OCI-M2 (cell line): ENCODE measurements at regions not wholly inside any gene's neighbourhood (a gene's known extent, or its start where the extent isn't known, plus 50 kb on each side); places are given as distances from the start of the nearest gene placed in this dataset.

Experiments used
- DNase-seq: peaks from one replicate; lab custom pipeline; 2025; ENCODE audit not compliant: unreplicated experiment; lab: John Stamatoyannopoulos, UW

DNA sequence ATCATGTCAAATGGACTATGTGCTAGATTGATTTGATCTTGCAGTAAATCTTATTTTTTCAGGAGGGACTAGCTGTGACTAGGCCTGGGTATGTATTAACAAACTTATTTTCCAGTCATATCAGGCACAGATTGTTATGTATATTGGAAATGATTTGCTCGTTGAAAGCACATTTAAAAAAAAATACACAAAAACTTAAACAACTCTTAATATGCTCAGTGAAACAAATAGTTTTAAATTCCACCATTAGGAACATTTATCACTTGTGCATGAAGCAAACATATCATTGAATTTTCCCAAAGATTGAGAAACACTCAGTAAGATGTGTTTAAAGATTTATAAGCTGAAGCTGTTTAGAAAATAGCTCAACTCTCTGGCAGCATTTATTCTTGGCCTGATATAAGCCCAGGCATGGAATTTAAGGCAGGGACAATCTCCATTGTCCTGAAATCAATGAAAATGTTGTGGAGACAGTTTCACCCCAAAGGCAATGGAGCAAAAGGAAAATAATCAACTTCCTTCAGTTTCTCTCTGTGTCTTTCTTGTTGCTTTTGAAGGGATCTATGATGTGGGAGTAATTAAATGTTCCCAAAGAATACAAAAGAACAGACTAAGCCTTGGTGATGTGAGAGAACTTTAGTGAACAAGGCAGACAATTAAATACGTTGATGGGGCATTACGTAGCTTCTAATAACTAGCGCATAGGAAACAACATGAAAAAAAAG lies 250.3 kb downstream of the GPR37 start:
- DNase-seq = no peak

DNA sequence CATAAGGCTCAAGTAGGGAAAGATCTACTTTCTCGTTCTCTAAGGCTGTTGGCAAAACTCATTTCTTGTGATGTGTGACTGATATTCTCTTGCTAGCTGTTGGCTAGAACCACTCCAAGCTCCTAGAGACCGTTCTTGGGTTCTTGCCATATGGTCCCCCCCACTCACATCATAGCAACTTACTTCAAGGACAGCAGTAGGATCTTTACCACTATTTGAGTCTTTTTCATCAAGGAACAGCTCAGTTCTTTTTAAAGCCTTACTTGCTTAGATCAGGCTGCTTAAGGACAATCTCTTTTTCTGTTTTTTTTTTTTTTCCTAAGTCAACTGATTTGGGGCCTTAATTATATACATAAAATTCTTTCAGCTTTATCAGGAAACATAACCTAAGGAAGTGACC lies 251.1 kb downstream of the GPR37 start:
- no peak for DNase-seq

DNA sequence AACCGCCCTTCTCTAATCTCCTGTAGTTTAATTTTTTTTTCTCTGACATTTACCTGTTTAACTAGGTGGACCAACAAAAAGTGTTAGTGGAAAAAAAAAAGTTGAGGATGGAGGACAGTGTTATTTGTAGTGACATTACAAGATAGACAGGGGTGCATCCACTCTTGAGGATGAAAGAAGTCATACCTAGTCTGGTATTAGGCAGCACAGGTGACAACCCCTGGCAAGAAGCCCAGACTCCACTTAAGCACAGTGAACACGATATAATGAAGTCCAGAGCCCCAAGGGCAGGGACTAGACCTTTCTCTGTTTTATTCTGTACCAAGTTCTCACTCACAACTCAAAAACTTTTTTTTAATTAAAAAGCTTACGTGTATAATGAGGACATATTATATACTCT lies 268.4 kb downstream of the GPR37 start:
- DNase-seq = no peak

DNA sequence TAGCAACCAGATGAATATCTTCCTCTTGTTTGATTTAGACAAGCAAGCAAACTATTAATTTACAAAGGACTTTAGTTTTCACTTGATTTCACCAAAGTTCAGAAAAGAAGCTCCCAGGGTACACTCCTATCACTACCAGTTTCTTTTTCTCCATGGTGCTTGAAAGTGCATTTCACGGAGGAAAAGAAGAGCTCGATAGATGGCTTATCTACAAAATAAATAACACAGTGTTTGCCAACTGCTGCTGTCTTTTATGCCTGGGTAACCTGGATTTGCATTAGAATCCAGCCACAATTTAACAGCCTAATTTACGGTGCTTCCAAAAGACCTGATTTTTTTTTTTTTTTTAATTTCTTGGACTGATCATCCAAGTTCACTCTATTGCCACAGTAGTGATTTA lies 275.7 kb downstream of the GPR37 start:
- no peak for DNase-seq

DNA sequence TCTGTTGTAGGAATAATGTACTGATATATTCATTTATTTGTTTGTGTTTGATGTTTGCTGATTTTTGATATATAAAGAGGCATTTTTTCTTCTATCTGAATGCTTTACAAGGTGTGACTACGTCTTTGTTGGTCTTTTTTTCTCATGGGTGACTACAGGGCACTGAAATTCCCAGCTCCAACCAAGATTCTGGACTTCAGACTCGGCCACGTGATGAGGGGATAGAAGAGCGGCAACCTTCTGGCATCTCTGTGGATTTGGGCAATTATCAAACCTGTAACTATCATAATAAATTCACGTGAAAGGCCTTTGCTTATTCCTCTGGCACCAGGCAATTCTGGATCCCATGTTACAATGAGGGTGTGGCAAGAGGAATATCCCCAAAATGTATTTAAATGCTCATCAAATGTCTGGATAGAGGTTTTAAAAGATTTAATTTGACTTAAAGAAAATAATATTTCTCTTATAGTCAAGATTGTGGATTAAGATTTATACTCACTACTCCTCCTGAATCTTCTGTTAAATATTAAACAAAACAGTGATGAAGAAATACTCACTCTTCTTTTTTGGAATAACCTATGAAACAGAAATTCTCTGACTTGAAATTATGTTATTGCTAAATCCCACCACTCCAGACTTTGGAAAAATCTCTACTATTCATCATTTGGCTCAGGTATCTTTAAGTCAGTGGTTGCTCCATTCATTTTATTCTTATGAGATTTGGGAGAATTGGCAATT lies 276.3 kb downstream of the GPR37 start:
- DNase-seq = no peak

DNA sequence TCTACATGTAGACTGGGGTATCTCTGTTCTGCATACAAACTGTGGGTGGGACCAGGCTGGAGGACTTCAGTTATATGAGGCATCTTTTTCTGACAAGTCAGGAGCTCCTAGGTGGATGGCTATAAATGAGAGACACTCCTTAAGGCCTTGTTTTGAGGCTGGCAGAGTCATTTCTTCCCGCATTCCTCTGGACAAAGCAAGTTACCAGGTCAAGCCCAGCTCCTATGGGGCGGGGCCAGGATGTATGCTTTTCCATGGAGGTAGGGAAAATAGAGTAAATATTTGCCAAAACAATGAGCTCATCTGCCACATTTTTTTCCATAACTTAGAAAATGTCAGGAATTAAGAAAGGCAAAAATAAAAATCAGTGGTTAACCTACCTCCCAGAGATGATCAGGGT lies 283.4 kb downstream of the GPR37 start:
- DNase-seq = no peak

DNA sequence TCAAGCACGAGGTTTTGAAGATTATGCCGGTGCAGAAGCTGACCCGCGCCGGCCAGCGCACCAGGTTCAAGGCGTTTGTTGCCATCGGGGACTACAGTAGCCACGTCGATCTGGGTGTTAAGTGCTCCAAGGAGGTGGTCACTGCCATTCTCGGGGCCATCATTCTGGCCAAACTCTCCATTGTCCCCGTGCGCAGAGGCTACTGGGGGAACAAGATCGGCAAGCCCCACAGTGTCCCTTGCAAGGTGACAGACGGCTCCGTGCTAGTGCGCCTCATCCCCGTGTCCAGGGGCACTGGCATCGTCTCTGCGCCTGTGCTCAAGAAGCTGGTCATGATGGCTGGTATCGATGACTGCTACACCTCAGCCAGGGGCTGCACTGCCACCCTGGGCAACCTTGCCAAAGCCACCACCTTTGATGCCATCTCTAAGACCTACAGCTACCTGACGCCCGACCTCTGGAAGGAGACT lies 284.7 kb downstream of the GPR37 start:
- no peak for DNase-seq

DNA sequence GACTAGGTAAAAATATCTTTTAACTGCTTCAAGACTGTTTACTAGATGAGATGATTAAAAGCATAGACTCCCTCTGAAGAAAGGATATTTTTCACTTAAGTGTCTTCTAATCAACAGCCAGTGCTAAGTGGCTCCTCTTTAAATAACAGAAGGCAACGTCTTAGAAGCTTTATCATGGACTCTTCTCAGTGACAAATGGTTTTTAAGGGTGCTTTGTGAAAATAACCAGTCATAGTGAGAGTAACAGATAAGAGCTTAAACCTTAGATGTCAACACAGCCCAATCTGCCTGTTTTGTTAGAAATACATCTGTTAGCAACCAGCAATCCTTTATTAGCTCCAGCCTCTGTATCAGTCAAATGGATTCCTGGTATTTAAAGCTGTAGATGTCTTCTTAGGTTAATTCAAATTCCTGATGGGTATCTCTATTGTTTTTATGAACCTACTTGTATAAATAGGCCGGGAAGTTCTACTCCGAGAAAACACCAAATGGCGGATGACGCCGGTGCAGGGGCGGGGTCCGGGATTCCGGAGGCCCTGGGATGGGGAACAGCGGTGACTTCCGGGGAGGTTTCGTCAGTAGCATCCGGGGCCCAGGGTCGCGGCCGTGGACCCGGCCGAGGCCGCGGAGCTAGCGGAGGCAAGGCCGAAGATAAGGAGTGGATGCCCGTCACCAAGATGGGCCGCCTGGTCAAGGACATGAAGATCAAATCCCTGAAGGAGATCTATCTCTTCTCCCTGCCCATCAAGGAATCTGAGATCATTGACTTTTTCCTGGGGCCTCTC lies 285.4 kb downstream of the GPR37 start:
- no peak for DNase-seq

DNA sequence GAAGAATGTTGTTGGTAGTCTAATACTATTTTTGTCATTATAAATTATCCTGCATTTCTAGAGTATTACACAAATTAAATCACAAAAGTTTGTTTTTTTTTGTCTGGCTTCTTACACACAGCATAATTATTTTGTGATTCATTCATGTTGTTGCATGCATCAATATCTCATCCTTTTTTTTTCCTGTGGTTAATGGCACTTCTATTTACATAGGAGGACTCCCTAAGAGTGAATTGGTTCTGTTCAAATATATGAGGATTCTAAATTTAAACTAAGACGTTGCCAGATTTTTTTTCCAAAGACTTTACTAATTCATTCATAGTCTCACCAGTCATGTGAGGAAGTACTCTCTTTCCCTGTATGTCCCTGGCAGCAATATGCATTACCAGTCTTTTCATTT lies 303.3 kb downstream of the GPR37 start:
- no peak for DNase-seq

DNA sequence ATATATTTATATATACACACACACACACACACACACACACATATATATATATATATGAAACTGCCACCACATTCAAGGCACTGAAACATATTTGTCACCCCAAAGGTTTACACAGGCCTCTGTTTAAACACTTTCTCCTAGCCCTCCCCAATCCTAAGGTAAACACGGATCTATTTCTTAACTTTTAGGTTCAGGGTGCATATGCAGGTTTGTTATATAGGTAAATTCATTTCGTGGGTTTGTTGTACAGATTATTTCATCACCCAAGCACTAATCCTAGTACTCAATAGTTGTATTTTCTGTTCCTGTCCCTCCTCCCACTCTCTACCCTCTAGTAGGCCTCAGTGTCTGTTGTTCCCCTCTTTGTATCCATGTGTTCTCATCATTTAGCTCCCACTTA lies 305.0 kb downstream of the GPR37 start:
- no peak for DNase-seq

DNA sequence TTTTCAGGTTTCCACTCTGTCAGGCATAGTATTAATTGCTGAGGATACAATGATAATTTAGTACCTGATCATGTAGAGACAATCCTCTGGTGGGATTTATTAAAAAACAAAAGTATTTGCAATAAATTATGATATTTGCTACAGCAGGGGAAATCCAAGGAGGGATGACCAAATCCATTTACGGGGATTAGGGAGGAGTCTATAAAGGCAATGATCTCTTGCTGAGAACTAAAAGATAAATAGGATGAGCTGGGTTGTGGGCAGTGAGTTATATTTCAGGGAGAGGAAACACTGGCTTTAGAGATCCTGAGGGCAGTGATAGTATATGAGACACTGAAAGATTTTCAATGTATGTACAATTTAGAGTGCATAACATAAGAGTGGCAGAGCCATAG lies 305.5 kb downstream of the GPR37 start:
- no peak for DNase-seq

DNA sequence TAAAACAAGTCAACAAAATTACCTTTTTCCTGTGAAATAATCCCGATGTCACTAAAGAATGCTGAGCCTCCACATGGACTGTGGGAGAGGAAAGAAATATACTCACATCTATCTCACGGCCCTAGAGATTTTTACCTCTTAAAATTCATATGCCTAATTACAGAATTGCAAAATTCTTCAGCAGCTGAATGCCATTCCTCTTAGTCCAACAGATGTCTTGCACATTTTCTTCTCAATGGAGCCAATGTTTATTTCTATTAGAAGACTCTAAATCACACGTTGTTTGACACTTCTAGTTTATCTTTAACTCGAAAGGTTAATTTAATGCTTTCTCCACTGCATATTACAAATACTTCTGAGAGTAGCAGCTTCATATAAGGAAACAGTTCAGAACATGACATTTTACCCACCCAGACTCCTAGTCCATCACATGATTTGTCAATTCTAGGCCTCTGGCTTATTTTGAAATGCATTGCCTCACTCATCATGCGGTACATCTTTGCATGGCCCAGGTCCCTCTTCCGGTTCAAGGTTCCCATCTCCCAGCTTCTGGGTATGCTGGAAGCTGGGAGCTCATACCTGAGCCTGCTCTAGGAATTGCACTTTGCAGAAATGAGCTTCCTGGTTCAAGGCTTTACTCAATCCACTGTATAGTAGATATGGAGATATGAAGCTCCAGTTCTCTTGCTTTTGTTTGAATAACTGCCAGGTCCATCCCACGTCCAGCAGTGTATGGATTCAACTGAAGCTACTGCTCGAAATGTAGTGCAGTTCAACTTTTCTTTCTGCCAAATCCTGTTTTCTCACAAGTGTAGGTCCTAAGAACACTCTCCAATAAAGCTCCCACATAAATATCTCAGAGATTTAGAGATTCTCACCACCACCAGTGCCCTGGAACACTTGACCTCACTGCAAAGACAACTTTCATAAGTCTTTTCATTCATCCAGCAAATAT lies 306.2 kb downstream of the GPR37 start:
- no peak for DNase-seq

DNA sequence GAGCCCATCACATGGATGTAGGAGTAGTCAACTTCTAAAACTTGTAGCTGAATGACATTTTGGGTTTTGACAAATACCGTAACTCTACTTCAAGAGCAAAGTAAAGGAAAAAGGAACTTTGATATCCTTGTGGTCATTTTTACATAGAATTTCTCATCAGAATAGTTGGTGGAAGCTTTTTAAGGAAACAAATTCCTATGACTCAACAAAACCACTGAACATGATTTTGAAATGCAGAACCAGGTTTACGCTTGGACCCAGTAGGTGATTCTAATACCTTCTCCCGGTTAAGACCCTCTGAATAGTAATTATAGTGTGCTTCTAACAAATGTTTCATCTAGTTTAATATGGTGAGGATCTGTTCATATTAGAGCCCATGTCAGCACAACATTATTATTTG lies 307.8 kb downstream of the GPR37 start:
- no peak for DNase-seq

DNA sequence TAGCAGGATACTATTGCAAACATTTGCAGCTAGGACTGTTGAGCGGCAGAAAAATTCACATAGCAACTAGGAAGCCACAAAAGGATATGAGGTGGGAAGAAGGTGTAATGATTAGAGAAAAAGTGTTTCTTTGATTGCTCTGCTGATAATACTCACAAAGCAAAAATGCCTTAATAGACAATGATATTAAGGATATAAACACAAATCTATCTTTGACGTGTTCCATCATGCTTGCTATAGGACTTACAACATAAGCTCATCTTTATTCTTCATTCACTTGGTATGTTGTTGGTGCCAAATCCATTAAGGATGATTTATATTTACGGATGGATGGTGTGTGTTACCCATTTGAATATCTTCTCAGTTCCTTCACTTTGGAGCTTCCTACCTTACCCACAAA lies 309.3 kb downstream of the GPR37 start:
- no peak for DNase-seq

DNA sequence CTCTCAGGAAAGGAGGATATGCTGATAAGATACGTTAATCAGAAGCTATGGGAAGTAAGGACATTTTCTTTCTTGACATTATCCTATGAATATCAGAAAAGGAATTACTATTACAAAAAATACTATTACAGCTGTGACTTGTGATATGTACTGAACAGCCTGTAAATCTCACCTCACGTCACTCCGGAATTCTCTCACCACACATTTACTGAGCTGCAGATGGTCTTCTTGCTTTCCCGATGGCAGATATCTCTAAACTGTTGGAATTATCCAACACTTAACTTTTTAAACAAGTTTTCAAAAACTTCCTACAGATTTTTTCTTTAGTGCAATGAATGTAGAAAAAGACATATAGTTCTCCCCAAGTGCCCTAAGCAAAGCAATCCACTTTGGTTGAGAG lies 313.4 kb downstream of the GPR37 start:
- DNase-seq = no peak

DNA sequence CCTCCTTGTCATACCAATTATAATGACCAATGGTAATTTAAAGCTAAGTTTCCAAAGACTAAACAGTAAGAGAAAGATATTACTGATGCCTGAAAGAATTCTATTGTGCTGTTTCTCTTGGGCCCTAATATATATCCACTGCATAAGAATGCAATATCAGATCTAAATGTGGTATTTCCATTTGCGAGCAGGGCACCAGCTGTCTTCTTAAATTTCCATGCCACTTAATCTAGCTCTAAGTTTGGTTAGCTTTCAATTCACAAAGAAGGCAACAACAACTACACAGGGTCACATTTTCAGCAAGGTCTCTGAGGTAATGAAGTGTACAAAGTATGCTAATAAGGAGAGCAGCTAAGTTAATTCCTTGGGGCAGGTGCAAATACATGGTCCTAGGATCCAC lies 315.7 kb downstream of the GPR37 start:
- no peak for DNase-seq

DNA sequence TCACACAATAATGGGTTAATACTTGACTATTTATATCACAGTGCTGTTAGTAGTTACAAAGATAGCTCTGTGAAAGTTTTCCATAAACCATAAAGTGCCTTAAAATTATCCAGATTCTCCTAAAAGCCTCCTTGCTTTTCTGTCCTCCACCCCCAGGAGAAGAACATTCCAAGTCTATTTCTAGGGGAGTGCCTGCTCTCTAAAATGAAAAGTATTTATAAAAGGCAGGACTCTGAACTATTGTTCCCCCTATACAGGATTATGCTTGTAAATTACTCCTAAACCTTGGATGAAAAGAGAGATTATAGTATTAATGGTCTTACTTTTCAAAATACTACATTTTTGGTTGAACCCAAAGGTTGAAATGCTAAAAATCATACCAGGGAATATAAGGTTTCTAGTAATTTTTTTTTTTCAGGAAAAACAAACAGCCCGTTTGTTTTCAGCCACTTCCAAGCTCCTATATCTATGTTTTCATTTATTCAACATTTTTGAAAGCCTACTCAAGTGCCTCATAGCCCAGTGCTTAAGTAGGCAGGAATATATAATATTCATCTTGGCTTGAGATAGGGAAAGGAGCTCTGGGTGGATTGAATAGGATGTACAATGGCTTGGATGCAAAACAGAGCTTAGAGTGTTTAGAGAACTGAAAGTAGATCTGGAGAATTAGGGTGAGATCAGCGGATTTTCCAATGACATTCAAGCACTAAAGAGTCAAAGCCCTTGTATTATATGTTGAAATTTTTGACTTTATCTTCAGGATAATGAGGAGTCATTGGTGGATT lies 320.7 kb downstream of the GPR37 start:
- DNase-seq = no peak

DNA sequence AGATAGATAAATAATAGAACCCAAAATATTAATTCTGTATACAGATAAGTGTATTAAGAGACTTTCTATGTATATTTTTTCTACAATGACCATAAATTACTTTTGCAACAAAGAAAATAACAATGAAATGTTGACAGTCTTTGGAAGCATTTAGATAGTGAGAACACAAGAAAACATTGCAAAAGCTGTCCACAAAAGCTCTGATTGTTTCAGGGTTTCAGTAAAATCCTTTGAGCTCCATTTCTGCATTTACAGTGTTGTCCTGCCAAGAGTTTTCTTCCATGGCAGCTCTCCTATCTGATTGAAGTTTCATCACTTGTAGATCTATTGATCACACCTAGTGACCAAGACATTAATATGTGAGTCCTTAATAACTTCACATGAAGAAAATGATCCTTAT lies 321.8 kb downstream of the GPR37 start:
- DNase-seq = no peak

DNA sequence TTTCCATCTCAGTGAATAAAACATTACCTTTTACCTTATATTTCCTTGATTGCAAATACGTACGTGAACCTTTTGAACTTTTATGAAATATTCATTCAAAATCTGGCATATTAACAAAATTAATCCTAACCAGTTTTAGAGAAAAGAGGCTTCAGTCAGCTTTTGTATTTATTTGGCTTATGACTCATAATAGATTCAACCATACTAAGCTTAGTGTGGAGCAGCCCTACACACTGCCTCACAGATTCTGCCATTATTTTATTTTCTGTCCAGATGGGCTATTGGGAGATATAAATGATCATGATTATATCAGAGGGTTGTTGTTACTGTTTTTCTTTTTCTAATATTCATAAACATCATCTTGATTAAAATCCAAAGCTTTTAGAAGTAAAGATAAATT lies 325.5 kb downstream of the GPR37 start:
- DNase-seq = no peak

DNA sequence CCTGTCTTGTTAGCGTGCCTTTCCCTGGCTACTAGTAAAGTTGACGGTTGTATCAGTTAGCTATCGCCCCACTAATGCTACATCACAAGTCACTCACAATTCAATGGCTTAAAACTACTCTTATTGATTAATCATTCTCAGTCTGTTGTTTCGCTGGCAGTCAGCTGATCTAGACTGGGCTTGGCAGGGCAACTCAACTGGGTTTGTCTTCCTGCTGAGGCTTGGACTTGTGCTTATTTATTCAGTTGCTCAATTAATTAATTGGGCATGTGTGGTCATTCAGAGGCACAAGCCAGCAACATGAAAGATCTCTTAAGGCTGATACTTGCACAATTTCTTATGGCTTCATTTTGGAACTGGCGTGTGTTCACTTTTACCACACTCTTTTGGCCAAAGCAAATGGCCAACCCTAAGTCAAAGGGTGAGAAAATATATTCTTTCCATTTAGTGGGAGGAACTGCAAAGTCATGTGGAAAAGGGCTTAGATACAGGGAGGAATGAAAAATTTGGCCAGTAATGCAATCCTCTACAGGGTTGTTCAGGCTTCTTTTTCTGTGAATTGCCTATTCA lies 333.5 kb downstream of the GPR37 start:
- no peak for DNase-seq
